SJCRH30 (cell line): ENCODE measurements at regions not wholly inside any gene's neighbourhood (a gene's known extent, or its start where the extent isn't known, plus 50 kb on each side); places are given as distances from the start of the nearest gene placed in this dataset.

Source experiments
- DNase-seq, 2 experiments: peaks; one replicate each; pipeline ENCODE4 v3.0.0-alpha.2; 2015 to 2020
- H3K27ac ChIP-seq: fragments of 250-450 bp; sonication (Bioruptor Pico); 2 replicates; pipeline ENCODE4 v1.5.1; 2020; ENCODE audit warnings: mild to moderate bottlenecking, moderate library complexity
- H3K27me3 ChIP-seq: fragments of 250-450 bp; sonication (Bioruptor Pico); 2 replicates; pipeline ENCODE4 v1.5.1; 2020; ENCODE audit warnings: mild to moderate bottlenecking, moderate library complexity
- H3K36me3 ChIP-seq: fragments of 250-450 bp; sonication (Bioruptor Pico); 2 replicates; pipeline ENCODE4 v1.5.1; 2020; ENCODE audit warnings: mild to moderate bottlenecking, moderate library complexity
- H3K4me1 ChIP-seq: fragments of 250-450 bp; sonication (Bioruptor Pico); 2 replicates; pipeline ENCODE4 v1.5.1; 2020; ENCODE audit warnings: mild to moderate bottlenecking, moderate library complexity
- H3K4me3 ChIP-seq: fragments of 250-450 bp; sonication (Bioruptor Pico); 2 replicates; pipeline ENCODE4 v1.5.1; 2020; ENCODE audit warnings: mild to moderate bottlenecking, moderate library complexity
- H3K9me3 ChIP-seq: fragments of 250-450 bp; sonication (Bioruptor Pico); replicated peaks from 2 replicates; pipeline ENCODE4 v1.5.1; 2020; ENCODE audit warnings: mild to moderate bottlenecking, moderate library complexity

- H3K9me3 ChIP-seq, result no peaks in the 10 kb centered on the region
- no peaks in the 10 kb centered on the region for H3K36me3 ChIP-seq
- no peaks in the 10 kb centered on the region for H3K27me3 ChIP-seq
- peak; percentile 73 to 83 for DNase-seq
- H3K4me1 ChIP-seq, result peaks cover 30% of the 10 kb centered on the region
- H3K27ac ChIP-seq, result peak overlapping the region; percentile 0; the same call in 1 of the 2 replicates
- 0 out of 2 replicates have a peak overlapping the region, but pooled peaks have one; percentile 3 for H3K4me3 ChIP-seq
These were observed 73.6 kb downstream of the METRNL start for GRCh38 chr17:83152745-83153611.

GRCh38 chr17:83153681-83154310 is 74.4 kb downstream of the METRNL start:
- H3K4me3 ChIP-seq, result 0 out of 2 replicates have a peak overlapping the region, but pooled peaks have one; percentile 3
- H3K36me3 ChIP-seq, result no peaks in the 10 kb centered on the region
- H3K4me1 ChIP-seq, result peaks cover 30% of the 10 kb centered on the region
- DNase-seq, result no peak
- H3K27ac ChIP-seq, result peak overlapping the region; percentile 7; the same call in 1 of the 2 replicates
- no peaks in the 10 kb centered on the region for H3K9me3 ChIP-seq
- H3K27me3 ChIP-seq, result no peaks in the 10 kb centered on the region

- peak overlapping the region; percentile 7; the same call in 1 of the 2 replicates for H3K27ac ChIP-seq
- peak; percentile 64 to 70 for DNase-seq
- H3K27me3 ChIP-seq, result no peaks in the 10 kb centered on the region
- H3K9me3 ChIP-seq, result no peaks in the 10 kb centered on the region
- H3K4me1 ChIP-seq, result peaks cover 30% of the 10 kb centered on the region
- H3K4me3 ChIP-seq, result no peak overlapping the region
- H3K36me3 ChIP-seq, result no peaks in the 10 kb centered on the region
These were observed 75.1 kb downstream of the METRNL start for GRCh38 chr17:83154311-83155127.

- Histone ChIP-seq H3K9me3 (no peaks in the 10 kb centered on the region), H3K27me3 (no peaks in the 10 kb centered on the region), H3K4me3 (no peak overlapping the region), H3K27ac (no peak overlapping the region), H3K36me3 (no peaks in the 10 kb centered on the region), H3K4me1 (peaks cover 34% of the 10 kb centered on the region)
- no peak for DNase-seq
These were observed 76.0 kb downstream of the METRNL start for GRCh38 chr17:83155128-83156121.

GRCh38 chr17:83156408-83156807 is 77.0 kb downstream of the METRNL start:
- no peak for DNase-seq
- peaks cover 41% of the 10 kb centered on the region for H3K4me1 ChIP-seq

GRCh38 chr17:83159204-83160049 is 80.0 kb downstream of the METRNL start:
- H3K27me3 ChIP-seq, result no peaks in the 10 kb centered on the region
- H3K4me3 ChIP-seq, result no peak overlapping the region
- H3K4me1 ChIP-seq, result peaks cover 28% of the 10 kb centered on the region
- H3K9me3 ChIP-seq, result no peaks in the 10 kb centered on the region
- no peaks in the 10 kb centered on the region for H3K36me3 ChIP-seq
- DNase-seq, result no peak
- H3K27ac ChIP-seq, result no peak overlapping the region

More at GRCh38 chr17:83156408-83156807, 77.0 kb downstream of the METRNL start:
- no peaks in the 10 kb centered on the region for H3K27me3 ChIP-seq
- H3K27ac ChIP-seq, result no peak overlapping the region
- no peak overlapping the region for H3K4me3 ChIP-seq
- no peaks in the 10 kb centered on the region for H3K9me3 ChIP-seq
- H3K36me3 ChIP-seq, result no peaks in the 10 kb centered on the region

GRCh38 chr17:83160443-83161297 is 81.3 kb downstream of the METRNL start:
- peaks cover 26% of the 10 kb centered on the region for H3K4me1 ChIP-seq
- no peak overlapping the region; the same call in 1 of the 2 replicates for H3K4me3 ChIP-seq
- no peak for DNase-seq
- H3K9me3 ChIP-seq, result no peaks in the 10 kb centered on the region; the same call in 1 of the 2 replicates
- H3K36me3 ChIP-seq, result no peaks in the 10 kb centered on the region
- no peaks in the 10 kb centered on the region for H3K27me3 ChIP-seq
- peak overlapping the region; percentile 72 for H3K27ac ChIP-seq

- Histone ChIP-seq H3K4me1 (peaks cover 26% of the 10 kb centered on the region), H3K9me3 (peaks cover 3% of the 10 kb centered on the region; the same call in 1 of the 2 replicates), H3K36me3 (no peaks in the 10 kb centered on the region), H3K27me3 (no peaks in the 10 kb centered on the region), H3K27ac (peak overlapping the region; percentile 72), H3K4me3 (no peak overlapping the region; the same call in 1 of the 2 replicates)
- peak; percentile 86 to 89 for DNase-seq
These were observed 82.1 kb downstream of the METRNL start for GRCh38 chr17:83161298-83162034.

GRCh38 chr17:83162035-83162745 is 82.8 kb downstream of the METRNL start:
- Histone ChIP-seq H3K4me3 (no peak overlapping the region), H3K36me3 (no peaks in the 10 kb centered on the region), H3K9me3 (peaks cover 6% of the 10 kb centered on the region), H3K4me1 (peaks cover 26% of the 10 kb centered on the region), H3K27me3 (no peaks in the 10 kb centered on the region), H3K27ac (peak overlapping the region; percentile 72)
- DNase-seq, result peak in 1 of 2 experiments; percentile 10

- Histone ChIP-seq H3K4me3 (no peak overlapping the region), H3K9me3 (peaks cover 7% of the 10 kb centered on the region), H3K36me3 (no peaks in the 10 kb centered on the region), H3K27ac (no peak overlapping the region), H3K27me3 (no peaks in the 10 kb centered on the region), H3K4me1 (peaks cover 26% of the 10 kb centered on the region)
- no peak for DNase-seq
These were observed 85.1 kb downstream of the METRNL start for GRCh38 chr17:83164490-83164889.

- no peak overlapping the region for H3K4me3 ChIP-seq
- H3K9me3 ChIP-seq, result peaks cover 11% of the 10 kb centered on the region; the same call in 1 of the 2 replicates
- H3K36me3 ChIP-seq, result no peaks in the 10 kb centered on the region
- DNase-seq, result no peak
- peaks cover 25% of the 10 kb centered on the region for H3K4me1 ChIP-seq
- H3K27me3 ChIP-seq, result no peaks in the 10 kb centered on the region
- no peak overlapping the region for H3K27ac ChIP-seq
These were observed 91.3 kb downstream of the METRNL start for GRCh38 chr17:83170571-83171260.
